Adrenal gland (tissue), 9 donors: ENCODE measurements at regions not wholly inside any gene's neighbourhood (a gene's known extent, or its start where the extent isn't known, plus 50 kb on each side); places are given as distances from the start of the nearest gene placed in this dataset.
A peak's percentile ranks its signal among the peaks of the same experiment; 100 is the strongest.

Experiments used
- DNase-seq, 7 donors: peaks; one replicate each; pipeline ENCODE4 v3.0.0-alpha.2; 2019 to 2020
- H3K27ac ChIP-seq, 5 donors: fragments of 200-600 bp; sonication (generic) in 4 of 5; 1 replicate in 3 of 5; 2 replicates in 2 of 5; pipeline versions ENCODE4 v1.5.1 to v1.8.0; 2016 to 2020; ENCODE audit warnings: mild to moderate bottlenecking in 1 of 5
- H3K27me3 ChIP-seq: fragments of 200-600 bp; 2 replicates; pipeline ENCODE4 v1.8.0; 2021
- H3K36me3 ChIP-seq, 2 donors: fragments of 200-600 bp; replicated peaks in 1 of 2; 1 replicate in 1 of 2; 2 replicates in 1 of 2; pipeline versions ENCODE4 v1.5.1 to v1.8.0; 2018 to 2022
- H3K4me1 ChIP-seq, 2 donors: fragments of 200-600 bp; replicated peaks in 1 of 2; 1 replicate in 1 of 2; 2 replicates in 1 of 2; pipeline versions ENCODE4 v1.5.1 to v1.8.0; 2018 to 2021
- H3K4me3 ChIP-seq, 4 donors: fragments of 200-600 bp; sonication (generic) in 3 of 4; one replicate each; pipeline ENCODE4 v1.5.1; 2016 to 2018
- H3K9me3 ChIP-seq, 3 donors: fragments of 200-600 bp; sonication (generic) in 1 of 3; replicated peaks in 1 of 3; 1 replicate in 2 of 3; 2 replicates in 1 of 3; pipeline versions ENCODE4 v1.5.1 to v1.8.0; 2016 to 2021
- CTCF ChIP-seq, 6 experiments: fragments of 450-650 bp in 4 of 6; fragments of 200-600 bp in 2 of 6; sonication (generic) in 1 of 6; IDR thresholded peaks; 1 replicate in 5 of 6; 2 replicates in 1 of 6; pipeline versions ENCODE4 v1.5.1 to v1.8.0; 2016 to 2021; ENCODE audit warnings: antibody characterized with exemption in 6 of 6, mild to moderate bottlenecking in 2 of 6, moderate library complexity in 1 of 6
- POLR2A ChIP-seq, 2 donors: fragments of 450-650 bp; IDR thresholded peaks; one replicate each; pipeline ENCODE4 v1.6.1; 2017; ENCODE audit warnings: antibody characterized with exemption in 2 of 2, mild to moderate bottlenecking in 2 of 2, moderate library complexity in 1 of 2
- WGBS, 4 donors: extraction: QIAGEN DNeasy Blood & Tissue Kit in 2 of 4; methylation state at CpG; one replicate each; pipeline versions ENCODE4 v1.1.5 to v1.1.7; 2013 to 2017; 5-methylcytosine and 5-hydroxymethylcytosine counted together
- intact Hi-C, 2 donors: fragments of 100-400 bp; cut with DNase I; formaldehyde crosslinking; loops; one replicate each; pipeline versions ENCODE4 v1.14.1 to v1.15.0; 2022 to 2023
- donor health status: healthy with polysubstance abuse.
- donor health status: Bipolar disorder and iron deficiency.
- donor health status: DM: yes; HTN: yes; CAD: no.
- donor health status: DM: no; HTN: no; CAD: no.
- donor health status: DM: no; HTN: no; CAD: no.

- no peaks in the 10 kb centered on the region for H3K9me3 ChIP-seq
- intact Hi-C loops = no loop called here
- no peaks in the 10 kb centered on the region for H3K36me3 ChIP-seq
- no peaks in the 10 kb centered on the region for H3K4me1 ChIP-seq
- H3K27ac ChIP-seq = no peak overlapping the region
- TF ChIP-seq POLR2A (IDR thresholded peaks at IDR 0.05) (no peak), CTCF (IDR thresholded peaks at IDR 0.05) (no peak)
- peaks cover 3% of the 10 kb centered on the region for H3K27me3 ChIP-seq
- 70 to 78% (median 71%) methylated on average over 5 of the region's 5 CpGs for WGBS, 4 donors
- DNase-seq = no peak
- H3K4me3 ChIP-seq = no peak overlapping the region
These were observed 108.6 kb upstream of the ZNF644 start for GRCh38 chr1:91130256-91130985.

GRCh38 chr1:91129458-91129857 is 107.6 kb upstream of the ZNF644 start:
- Histone ChIP-seq H3K27me3 (peaks cover 3% of the 10 kb centered on the region), H3K4me3 (no peak overlapping the region), H3K9me3 (no peaks in the 10 kb centered on the region), H3K27ac (no peak overlapping the region), H3K36me3 (no peaks in the 10 kb centered on the region), H3K4me1 (no peaks in the 10 kb centered on the region)
- no peak for DNase-seq
- intact Hi-C loops = no loop called here
- WGBS, 4 donors = 48 to 69% (median 53%) methylated on average over 3 of the region's 3 CpGs
- TF ChIP-seq CTCF (IDR thresholded peaks at IDR 0.05) (no peak), POLR2A (IDR thresholded peaks at IDR 0.05) (no peak)

- WGBS, 4 donors = 40 to 63% (median 46%) methylated on average over 1 of the region's 1 CpG
These were observed 107.2 kb upstream of the ZNF644 start for GRCh38 chr1:91129017-91129416.

GRCh38 chr1:91124989-91125417 is 103.2 kb upstream of the ZNF644 start:
- intact Hi-C loops = no loop called here
- Histone ChIP-seq H3K4me1 (no peaks in the 10 kb centered on the region), H3K27me3 (no peaks in the 10 kb centered on the region), H3K9me3 (no peaks in the 10 kb centered on the region), H3K4me3 (no peak overlapping the region), H3K27ac (no peak overlapping the region), H3K36me3 (no peaks in the 10 kb centered on the region)
- no peak for TF ChIP-seq CTCF (IDR thresholded peaks at IDR 0.05)
- TF ChIP-seq POLR2A (IDR thresholded peaks at IDR 0.05) = no peak
- DNase-seq = peak in 4 of 7 donors; percentile 6 to 34 (median 20)
- 50 to 60% (median 54%) methylated on average over 3 of the region's 3 CpGs for WGBS, 4 donors

More at GRCh38 chr1:91129017-91129416, 107.2 kb upstream of the ZNF644 start:
- H3K27me3 ChIP-seq = peaks cover 3% of the 10 kb centered on the region
- no peaks in the 10 kb centered on the region for H3K4me1 ChIP-seq
- TF ChIP-seq POLR2A (IDR thresholded peaks at IDR 0.05) (no peak), CTCF (IDR thresholded peaks at IDR 0.05) (no peak)
- H3K27ac ChIP-seq = no peak overlapping the region
- H3K36me3 ChIP-seq = no peaks in the 10 kb centered on the region
- no peak for DNase-seq
- intact Hi-C loops = no loop called here
- H3K9me3 ChIP-seq = no peaks in the 10 kb centered on the region
- H3K4me3 ChIP-seq = no peak overlapping the region
